ENCODE measurements at regions not wholly inside any gene's neighbourhood (a gene's known extent, or its start where the extent isn't known, plus 50 kb on each side); places are given as distances from the start of the nearest gene placed in this dataset.

GRCh38 chr16:65771707-65772106 is 594.8 kb upstream of the CDH5 start:
- RAD21 ChIA-PET (ENCODE audit: low non-redundant PET in 1 of 2, low total read pairs in 2 of 2, uncharacterized antibody in 2 of 2, unreplicated experiment in 2 of 2) = no interaction called here
- H2AFZ ChIP-seq (ENCODE audit: low read depth, low read length, poor library complexity, severe bottlenecking) = no peak overlapping the region
- H3K27me3 ChIP-seq (ENCODE audit: insufficient read depth, low read length) = no peaks in the 10 kb centered on the region
- no peaks in the 10 kb centered on the region for H3K36me3 ChIP-seq (ENCODE audit: control insufficient read depth in 1 of 2, insufficient read depth in 2 of 2, low read length in 2 of 2)
- no peak for TF ChIP-seq ZFX (IDR thresholded peaks at IDR 0.05)
- TF ChIP-seq MAX (IDR thresholded peaks at IDR 0.05) = no peak
- no peak for TF ChIP-seq CBX3 (IDR thresholded peaks at IDR 0.05; ENCODE audit: low read depth)
- TF ChIP-seq EZH2 (IDR thresholded peaks at IDR 0.05) = no peak
- no peak for TF ChIP-seq ZBTB33 (IDR thresholded peaks at IDR 0.05; ENCODE audit: extremely low read depth, insufficient replicate concordance, low read length)
- no peak for TF ChIP-seq REST (IDR thresholded peaks at IDR 0.05; ENCODE audit: low read depth)
- TF ChIP-seq SP1 (IDR thresholded peaks at IDR 0.05; ENCODE audit: low read depth) = no peak
- no peak overlapping the region for H3K4me2 ChIP-seq (ENCODE audit: low read length)
- H3K4me1 ChIP-seq (ENCODE audit: control insufficient read depth in 1 of 2, insufficient read depth in 2 of 2, low read length in 2 of 2) = no peaks in the 10 kb centered on the region
- DNase-seq (ENCODE audit: low read depth, low spot score) (no peak), ATAC-seq (no peak)
- no peaks in the 10 kb centered on the region; a peak in 1 of 4 replicates for H3K9me3 ChIP-seq (ENCODE audit: control insufficient read depth in 1 of 2, insufficient read depth in 1 of 2, low read depth in 1 of 2, low read length in 2 of 2)
- POLR2A ChIA-PET = no interaction called here
- no peaks in the 10 kb centered on the region for H3K9me2 ChIP-seq (ENCODE audit: insufficient read depth)
- no peak overlapping the region for H3K9ac ChIP-seq (ENCODE audit: low read length)
- no TSS peak for BruUV-seq (replicated peaks)
- H4K20me1 ChIP-seq (ENCODE audit: insufficient read depth) = no peaks in the 10 kb centered on the region
- no peak overlapping the region for H3K4me3 ChIP-seq (replicated peaks in 1 of 2; ENCODE audit: low read depth in 1 of 2, low read length in 2 of 2)
- intact Hi-C loops (cut with micrococcal nuclease) = no loop called here
- no peak overlapping the region for H3K27ac ChIP-seq (ENCODE audit: low read depth, low read length)
- no peaks in the 10 kb centered on the region for H3K79me2 ChIP-seq (ENCODE audit: insufficient read depth, low read length)
- CTCF ChIA-PET = no interaction called here
